ENCODE measurements at regions not wholly inside any gene's neighbourhood (a gene's known extent, or its start where the extent isn't known, plus 50 kb on each side); places are given as distances from the start of the nearest gene placed in this dataset.

GRCh38 chr18:64449434-64449833 lies 300.5 kb upstream of the LINC00305 start:
- no peak for TF ChIP-seq CTCF (IDR thresholded peaks at IDR 0.05)
- TF ChIP-seq POLR2AphosphoS5 (IDR thresholded peaks at IDR 0.05): no peak
- no peak for TF ChIP-seq POLR2A (IDR thresholded peaks at IDR 0.05)
